HG03045 (cell line): ENCODE measurements at regions not wholly inside any gene's neighbourhood (a gene's known extent, or its start where the extent isn't known, plus 50 kb on each side); places are given as distances from the start of the nearest gene placed in this dataset.

ENCODE experiments used
- ATAC-seq: cut with Tn5 transposase; IDR thresholded peaks from one replicate; pipeline ENCODE4 v1.9.1; 2021; ENCODE audit warnings: mild to moderate bottlenecking, moderate library complexity; ENCODE audit not compliant: unreplicated experiment

DNA sequence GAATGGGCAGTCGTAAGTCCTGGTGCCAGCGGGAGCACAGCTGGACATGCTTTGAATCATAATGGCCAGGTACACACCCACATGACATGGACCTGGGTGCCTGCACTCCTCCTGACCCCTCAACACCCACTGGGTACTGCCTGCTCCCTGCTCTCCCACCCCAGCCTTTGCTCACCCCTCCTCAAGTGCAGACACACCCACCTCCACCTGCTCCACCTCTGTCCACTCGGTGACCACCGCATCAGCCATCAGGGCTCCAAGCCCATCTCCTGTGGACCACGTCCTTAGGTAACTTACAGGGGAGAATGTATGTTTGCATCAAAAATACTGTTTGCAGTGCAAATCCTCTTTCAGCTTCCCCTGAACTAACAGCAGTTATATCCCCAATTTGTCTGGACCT is 214.6 kb downstream of the BRD1 start:
- ATAC-seq: no peak

DNA sequence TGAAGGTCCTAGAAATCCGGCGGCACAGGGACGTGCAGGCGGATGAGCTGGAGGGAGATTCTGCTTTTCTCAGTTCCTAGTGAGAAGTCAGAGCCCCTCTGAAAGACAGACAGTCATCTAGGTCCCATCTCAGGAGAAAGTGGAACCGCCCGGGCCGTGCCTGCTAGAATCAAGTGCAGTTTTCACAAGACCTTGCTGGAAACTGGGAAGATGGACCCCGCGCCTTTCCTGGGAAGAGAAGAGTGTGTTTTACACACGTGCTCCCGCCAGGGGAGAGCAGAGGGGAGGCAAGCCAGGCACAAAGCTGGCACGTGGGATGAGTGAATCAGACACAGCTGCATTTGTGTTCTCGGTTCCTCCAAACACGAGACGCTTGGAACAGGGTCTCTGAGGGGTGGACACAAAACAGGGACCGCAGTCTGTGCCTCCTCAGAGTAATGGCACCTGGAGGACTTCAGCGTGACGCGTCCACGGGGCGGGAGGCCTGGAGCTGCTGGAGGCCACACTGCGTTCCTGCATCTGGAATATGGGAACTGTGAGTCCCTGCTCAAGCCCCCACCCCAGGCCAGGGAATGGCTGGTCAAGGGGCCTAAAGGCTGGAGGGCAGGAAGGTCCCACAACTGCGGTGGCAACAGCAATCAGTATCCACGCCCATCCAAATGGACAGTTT is 218.3 kb downstream of the BRD1 start:
- no peak for ATAC-seq

DNA sequence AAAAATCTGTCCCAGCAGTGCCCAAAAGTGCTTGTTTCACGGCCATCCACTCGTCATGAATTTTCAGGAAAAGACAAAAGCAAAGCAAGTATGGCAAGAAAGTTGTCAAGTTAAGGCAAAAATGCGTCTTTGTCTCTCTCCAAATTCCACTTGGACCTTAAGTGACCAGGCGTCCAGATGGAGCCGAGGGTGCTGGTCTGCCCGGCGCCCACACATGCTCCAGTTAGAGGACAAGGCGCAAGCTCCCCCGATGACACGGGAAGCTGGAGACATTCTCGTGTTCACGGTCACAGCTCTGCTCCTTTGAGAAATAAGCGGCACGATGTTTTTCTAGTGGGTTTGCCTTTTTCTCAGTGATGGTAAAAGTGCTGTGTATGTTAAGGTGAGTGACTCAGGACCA is 219.0 kb downstream of the BRD1 start:
- no peak for ATAC-seq

DNA sequence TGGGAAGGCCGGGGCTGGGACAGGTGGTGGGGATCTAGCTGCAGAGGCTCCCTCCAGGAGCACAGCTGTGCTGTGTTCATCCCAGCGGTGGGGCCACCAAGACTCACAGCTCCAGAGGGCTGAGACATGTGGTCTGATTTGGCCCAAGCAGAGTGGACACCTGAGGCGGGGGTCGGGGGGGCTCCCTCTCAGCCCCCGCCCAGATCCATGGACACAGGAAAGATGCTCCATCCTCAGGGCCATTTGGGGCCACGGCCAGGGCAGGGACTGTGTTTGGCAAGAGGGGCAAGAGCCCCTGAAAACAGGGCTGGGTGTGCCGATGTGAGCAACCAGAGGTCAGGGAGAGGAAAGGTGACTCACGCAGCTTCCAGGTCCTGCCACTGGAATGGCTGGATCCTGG is 219.4 kb downstream of the BRD1 start:
- ATAC-seq: no peak

DNA sequence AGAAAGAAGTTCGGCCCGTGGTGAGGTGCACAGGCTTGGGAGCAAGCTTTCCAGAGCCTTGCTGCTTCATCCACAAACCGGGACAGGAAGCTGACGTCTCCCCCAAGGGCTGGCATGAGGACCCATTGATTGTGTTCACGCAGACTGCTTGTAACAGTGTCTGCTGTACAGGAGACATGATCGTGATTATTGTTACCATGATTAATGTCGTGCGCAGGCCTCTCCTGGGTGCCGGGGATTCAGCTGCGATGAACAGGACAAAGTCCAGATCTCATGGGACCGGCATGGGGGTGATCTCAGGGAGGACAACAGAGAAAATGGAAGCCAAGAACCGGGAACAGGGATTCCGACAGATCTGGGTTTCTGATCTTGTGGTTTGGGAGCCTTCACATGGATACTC is 219.9 kb downstream of the BRD1 start:
- no peak for ATAC-seq

DNA sequence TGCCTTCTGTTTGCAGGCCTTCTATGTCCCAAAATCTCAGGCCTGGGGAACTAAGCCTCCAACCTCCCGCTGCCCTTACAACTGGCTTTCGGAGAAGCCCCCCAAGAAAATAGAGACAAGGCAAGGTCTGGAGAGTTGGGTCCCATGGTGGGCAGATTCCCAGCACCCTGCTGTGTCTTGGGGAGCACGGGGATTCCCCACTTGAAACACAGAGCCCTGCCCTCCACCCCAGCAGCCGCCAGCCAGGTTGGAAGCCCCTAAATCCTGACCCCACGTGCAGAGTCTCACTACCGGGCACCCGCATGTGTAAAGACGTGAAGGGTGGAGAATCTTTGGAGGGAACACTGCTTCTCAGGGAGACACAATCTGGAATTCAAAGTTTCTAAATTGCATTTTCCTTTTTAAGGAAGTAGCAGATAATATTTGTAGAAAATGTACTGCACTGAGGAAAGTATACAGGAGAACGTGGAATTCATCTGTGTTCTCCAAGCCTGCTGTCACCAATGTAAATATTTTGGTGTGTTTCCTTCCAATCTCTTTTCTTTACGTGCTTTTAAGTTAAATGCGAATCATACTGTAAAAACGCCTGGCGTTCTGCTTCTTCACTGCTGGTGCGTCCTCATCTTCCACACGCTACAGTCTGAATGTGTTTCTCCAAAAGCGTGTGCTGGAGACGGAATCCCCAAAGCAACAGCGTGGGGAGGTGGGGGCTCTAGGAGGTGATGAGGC is 220.9 kb downstream of the BRD1 start:
- no peak for ATAC-seq

DNA sequence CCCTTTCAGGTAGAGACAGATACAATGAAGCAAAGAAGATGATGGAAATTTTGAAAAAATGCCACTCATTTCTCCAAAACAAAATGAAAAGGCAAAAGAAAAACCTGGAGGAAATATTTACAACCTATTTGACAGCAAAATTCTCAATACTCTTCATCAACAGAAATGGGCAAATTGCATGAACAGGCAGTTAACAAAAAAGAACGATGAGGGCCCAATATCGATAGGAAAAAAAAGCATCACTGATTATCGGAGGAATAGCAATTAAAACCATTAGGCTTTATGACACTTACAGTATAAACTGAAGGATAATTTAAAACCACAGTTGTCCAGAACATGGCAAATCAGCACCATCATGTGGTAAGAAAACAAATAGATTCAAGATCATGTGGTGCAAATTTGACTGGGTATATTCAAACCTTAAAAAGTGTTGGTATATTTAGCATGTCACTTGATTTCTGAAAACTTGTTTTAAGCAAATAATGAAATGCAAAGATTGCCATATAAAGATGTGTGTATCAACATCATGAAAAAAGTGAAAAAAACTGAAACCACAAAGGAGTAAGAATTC is 222.9 kb downstream of the BRD1 start:
- no peak for ATAC-seq

DNA sequence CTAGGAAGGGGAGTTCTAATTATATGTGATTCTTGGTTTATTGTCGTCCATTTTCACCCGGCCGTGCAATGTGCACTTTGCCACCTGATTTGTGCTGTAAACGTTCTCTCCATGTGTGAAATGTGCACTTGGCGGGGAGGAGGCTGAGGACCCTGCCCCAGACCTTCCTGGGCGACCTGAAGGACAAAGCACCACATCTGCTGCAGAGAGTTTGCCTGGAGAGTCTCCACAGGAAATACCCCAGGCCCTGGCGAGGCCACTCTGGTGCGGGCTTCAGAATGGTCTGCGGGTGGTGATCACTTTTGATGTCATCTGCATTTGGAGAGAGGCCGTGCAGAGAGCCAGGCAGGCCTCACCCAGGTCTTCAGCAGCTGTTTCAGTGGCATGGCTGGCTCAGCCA is 224.7 kb downstream of the BRD1 start:
- no peak for ATAC-seq

DNA sequence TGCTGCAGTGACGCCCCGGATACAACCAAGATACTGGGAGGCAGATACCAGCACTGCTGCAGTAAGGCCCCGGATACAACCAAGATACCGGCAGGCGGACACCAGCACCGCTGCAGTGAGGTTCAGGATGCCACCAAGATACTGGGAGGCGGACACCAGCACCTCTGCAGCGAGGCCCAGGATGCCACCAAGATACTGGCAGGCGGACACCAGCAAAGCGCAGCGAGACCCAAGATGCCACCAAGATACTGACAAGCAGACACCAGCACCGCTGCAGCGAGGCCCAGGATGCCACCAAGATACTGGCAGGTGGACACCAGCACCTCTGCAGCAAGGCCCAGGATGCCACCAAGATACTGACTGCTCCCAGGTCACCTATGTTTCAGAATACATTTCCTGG is 225.2 kb downstream of the BRD1 start:
- no peak for ATAC-seq

DNA sequence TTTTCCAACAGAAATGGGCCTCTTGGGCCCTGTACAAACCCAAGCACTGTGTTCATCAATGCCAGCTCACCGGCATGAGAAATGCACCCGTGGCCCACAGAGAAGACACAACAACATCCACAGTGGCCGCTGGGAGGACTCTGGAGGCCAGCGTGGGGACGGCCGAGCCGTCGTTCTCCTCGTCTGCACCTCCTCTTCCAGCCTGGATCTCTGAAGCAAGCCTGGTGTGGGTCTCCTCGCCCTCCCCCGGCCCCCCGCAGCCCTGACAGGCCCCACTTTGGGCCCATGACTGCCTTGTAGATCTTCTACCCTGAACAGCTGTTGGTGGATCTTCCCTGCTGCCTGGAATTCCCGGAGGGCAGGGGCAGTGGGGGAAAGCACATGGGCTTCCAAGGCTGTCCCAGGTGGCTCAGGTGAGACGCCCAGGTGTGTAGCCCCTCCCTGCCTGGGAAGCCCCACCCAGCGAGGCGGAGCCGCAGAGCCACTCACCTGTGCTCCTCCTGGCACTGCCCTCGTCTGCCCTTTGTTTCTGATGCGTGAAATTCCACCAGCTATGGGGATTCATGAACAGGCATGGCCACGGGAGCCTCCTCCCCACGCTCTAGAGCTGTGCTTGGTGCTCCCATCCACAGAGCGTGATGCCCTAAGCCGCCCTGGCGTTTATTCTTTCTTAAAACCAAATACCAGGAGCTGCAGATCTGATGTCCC is 225.9 kb downstream of the BRD1 start:
- no peak for ATAC-seq

DNA sequence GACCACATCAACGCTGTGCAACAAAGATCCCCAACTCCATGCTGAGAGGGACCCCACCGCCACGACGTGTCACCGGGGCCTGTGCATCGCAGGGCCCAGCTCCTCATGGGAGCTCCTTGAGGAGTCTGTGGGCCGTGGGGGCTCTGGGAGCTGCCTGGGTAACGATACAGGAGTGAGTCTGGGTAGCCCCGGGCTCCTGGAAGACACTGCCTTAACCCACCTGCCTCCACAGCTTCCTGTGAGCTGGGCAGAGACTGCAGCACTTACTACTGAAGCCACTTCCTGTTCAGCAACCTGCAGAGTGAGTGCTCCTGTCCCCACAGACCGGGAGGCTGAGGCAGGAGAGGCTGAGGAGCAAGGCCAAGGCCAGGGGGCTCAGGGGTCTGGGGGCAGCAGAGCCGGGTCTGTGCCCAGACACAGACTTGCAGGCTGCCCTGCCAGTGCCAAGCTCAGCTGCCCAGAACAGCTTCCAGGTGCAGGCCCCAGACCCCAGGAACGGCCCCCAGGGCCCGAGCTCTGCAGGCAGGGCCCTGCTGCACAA is 226.7 kb downstream of the BRD1 start:
- no peak for ATAC-seq

DNA sequence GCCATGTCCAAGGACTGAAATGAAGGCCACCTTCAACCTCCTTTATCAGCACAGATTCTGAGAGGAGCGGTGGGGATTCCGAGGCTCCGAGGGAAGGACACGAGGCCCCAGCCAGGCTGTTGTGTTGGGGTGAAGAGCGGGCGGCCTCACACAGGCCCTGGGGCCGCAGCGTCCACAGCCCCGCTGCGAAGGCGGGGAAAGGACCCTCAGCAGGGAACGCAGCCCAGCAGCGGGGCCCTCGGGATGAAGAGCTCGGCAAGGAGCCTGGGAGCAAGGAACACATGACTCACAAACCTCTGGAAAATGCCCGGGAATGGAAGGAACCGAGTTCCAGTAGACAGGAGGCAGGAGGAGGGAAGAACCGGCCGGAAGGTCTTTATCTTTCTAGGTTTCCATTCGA is 227.2 kb downstream of the BRD1 start:
- no peak for ATAC-seq

DNA sequence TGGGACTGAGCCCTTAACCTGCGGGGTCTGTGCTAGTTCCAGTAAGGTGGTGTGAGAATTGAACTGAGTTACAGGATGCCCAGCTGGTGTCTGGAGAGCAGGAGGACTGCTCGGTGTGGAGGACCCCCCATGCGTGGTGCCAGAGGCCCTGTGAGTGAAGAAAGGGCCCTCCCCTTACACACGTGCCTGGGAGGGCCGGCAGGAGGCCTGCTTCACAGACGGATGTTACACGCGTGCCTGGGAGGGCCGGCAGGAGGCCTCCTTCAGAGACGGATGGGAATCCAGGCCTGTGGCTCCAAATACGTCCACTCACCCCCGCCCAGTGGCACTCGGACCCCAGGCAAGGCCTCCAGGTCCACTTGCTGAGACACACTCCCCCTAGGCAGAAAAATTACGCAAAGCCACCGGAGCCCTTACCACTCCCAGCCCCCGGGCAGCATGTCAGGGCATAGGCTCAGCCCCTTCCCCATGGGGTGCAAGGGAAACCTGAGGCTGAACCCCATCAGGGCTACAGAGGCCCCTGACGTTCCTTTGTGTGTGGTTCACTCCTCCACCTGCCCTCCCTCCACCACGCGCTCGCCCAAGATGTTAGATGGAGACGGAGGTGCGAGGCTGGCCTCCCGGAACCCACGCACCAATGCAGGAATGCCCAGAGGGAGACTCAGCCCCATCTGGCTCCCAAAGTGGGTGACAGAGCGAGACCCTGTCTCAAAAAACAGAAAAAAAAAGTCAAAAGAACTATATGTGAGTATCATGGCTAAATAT is 227.8 kb downstream of the BRD1 start:
- no peak for ATAC-seq

DNA sequence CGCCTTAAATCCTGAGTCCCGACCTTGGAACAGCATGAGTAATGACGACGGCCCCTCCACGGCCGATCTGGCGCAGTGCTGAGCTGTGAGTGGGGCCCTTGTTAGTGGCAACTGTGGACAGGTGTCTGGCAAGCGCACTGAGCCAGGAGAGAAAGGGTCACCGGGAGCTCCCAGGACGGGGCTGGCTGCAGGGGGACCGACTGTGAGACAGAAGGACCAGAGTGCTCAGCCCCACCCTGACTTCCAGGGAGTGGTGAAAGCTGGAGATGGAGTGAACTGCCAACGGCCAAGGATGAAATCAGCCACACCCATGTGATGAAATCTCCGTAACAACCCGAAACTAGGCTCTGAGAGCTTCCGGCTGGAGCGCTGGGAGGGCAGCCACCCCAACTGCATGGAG is 228.6 kb downstream of the BRD1 start:
- ATAC-seq: no peak

DNA sequence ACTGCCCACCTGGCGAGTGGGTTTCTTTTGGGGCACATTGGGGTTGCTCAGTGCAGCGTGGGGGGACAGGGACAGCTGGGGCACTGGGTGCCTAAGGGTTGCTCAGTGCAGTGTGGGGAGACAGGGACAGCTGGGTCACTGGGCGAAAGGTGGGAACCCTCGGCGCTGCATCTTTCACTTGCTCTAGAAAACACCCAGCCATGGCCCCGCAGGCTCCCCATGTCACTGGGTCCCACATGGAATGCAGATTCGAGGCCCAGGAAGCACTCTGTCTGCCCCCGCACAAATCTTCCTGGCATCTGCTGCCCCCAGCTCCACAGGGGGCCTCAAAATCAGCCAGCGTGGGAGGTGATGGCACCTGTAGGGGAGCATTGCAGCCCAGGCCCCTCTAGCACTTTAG is 229.3 kb downstream of the BRD1 start:
- ATAC-seq: no peak

DNA sequence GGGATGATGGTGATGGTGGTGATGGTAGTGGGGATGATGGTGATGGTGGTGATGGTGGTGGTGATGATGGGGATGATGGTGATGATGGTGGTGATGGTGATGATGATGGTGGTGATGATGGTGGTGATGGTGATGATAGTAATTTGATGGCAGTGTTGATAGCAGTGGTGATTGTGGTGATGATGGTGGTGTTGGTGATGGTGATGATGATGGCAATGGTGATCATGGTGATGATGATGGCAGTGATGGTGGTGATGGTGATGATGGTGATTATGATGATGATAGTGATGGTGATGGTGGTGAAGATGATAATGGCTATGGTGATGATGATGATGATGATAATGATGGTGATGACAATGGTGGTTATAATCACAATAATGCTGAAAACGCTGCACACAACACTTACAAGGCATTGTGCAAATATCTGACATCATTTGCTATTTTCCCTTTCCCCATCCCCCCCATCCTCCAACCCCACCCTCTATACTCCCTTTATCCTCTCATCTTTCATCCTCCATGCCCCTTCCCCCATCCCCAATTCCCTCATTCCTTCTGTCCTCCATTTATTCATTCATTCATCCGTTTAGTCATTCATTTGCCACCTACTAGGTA is 230.1 kb downstream of the BRD1 start:
- ATAC-seq: no peak

DNA sequence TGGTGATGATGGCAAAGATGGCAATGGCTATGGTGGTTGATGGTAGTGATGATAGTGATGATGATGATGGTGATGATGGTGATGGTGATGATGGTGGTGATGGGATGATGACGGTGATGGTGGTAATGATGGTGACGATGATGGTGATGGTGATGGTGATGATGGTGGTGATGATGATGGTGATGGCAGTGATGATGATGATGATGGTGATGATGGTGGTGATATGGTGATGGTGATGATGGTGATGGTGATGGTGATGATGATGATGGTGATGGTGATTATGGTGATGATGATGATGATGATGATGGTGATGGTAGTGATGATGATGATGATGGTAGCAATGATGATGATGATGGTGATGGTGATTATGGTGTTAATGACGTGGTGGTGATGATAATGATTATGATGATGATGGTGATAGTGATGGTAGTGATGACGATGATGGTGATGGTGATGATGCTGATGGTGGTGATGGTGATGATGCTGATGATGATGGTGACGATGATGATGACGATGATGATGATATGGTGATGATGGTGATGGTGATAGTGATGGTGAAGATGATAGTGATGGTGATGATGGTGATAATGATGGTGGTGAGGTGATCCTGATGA is 232.1 kb downstream of the BRD1 start:
- no peak for ATAC-seq

DNA sequence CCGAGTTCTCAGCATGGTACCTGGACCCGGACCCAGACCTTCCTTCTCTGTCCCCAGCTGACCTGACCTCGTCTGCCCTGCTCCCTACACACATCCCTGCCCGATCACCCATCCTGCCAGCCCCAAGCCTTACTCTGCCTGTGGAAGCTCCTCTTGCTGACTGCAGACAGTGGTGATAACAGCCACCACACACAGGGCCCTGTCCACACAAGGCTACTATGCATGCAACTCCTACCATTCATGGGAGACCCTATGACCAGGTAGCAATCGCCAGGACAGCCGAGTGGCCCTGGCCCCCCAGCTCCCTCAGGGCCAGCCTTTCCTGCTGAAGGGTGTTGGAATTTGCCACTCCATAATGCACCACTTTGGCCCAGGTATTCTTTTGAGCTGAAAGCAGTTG is 233.6 kb downstream of the BRD1 start:
- ATAC-seq: no peak

DNA sequence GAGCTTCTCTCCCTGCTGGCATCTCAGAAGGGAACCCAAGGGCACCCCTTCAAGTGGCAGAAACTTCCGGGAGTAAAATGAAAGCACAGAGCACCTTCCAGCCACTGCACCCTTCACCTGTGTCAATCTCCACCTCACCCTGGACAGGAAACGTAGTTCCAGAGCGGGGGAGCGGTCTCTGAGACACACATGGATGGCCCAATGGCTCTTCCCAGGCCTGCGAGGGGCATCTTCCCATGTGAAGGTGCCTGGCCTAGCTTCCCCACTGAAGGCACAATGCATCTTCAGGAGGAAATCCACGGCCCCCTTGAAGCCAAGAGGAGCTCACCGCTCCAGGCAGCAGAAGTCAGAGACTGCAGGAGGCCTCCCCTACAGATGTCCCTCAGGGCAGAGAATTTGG is 234.2 kb downstream of the BRD1 start:
- no peak for ATAC-seq
